PFSK-1 (cell line): ENCODE measurements at regions not wholly inside any gene's neighbourhood (a gene's known extent, or its start where the extent isn't known, plus 50 kb on each side); places are given as distances from the start of the nearest gene placed in this dataset.

Experiments
- FOXP2 ChIP-seq: optimal IDR thresholded peaks from 2 replicates; pipeline ENCODE3; 2011; ENCODE audit warnings: borderline replicate concordance, control low read depth, inconsistent platforms; ENCODE audit not compliant: insufficient read depth; ENCODE audit errors: extremely low read length, extremely low read depth
- POLR2AphosphoS5 ChIP-seq: IDR thresholded peaks from 2 replicates; pipeline ENCODE4 v1.6.1; 2012; ENCODE audit warnings: low read depth, mild to moderate bottlenecking, control low read depth, low read length, moderate library complexity
- REST ChIP-seq, 2 experiments: IDR thresholded peaks; 2 replicates each; pipeline versions ENCODE4 v1.6.1 to v1.8.0; 2011 to 2012; ENCODE audit warnings: low read depth in 2 of 2, low read length in 2 of 2, control low read depth in 1 of 2, inconsistent platforms in 1 of 2, mild to moderate bottlenecking in 1 of 2, moderate library complexity in 1 of 2; ENCODE audit not compliant: insufficient read depth in 1 of 2
- SIN3A ChIP-seq: IDR thresholded peaks from 2 replicates; pipeline ENCODE4 v1.6.1; 2012; ENCODE audit warnings: mild to moderate bottlenecking, low read length, moderate library complexity, borderline replicate concordance; ENCODE audit not compliant: insufficient read depth
- TAF1 ChIP-seq: IDR thresholded peaks from 2 replicates; pipeline ENCODE4 v1.6.1; 2012; ENCODE audit warnings: low read length, control low read depth, borderline replicate concordance; ENCODE audit not compliant: insufficient read depth

GRCh38 chr3:80087767-80088166 is 320.0 kb upstream of the ROBO1 start:
- no peak for TF ChIP-seq POLR2AphosphoS5
- TF ChIP-seq TAF1: no peak
- no peak for TF ChIP-seq FOXP2
- no peak for TF ChIP-seq SIN3A
- no peak for TF ChIP-seq REST (IDR thresholded peaks at IDR 0.05; ENCODE audit: insufficient read depth in 1 of 2, low read depth in 2 of 2, low read length in 2 of 2)

DNA sequence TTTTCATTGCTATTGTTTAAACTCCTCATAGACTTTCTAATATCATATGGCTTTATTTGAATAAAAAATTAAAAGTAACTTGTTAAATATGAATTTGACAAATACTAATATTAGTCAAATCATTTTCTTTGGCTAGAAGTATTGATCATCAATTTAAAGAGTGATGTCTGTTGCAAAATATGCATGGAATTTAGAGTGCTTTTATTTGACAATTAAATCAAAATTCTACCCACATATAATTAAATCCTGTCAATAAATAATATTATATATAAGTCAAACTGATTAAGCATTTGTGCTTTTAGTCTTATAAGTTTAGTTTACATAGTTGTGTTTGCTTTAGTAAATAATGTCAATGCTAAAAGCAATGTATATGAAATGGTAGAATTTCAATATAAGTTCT is 318.6 kb upstream of the ROBO1 start:
- TF ChIP-seq REST (IDR thresholded peaks at IDR 0.05; ENCODE audit: insufficient read depth in 1 of 2, low read depth in 2 of 2, low read length in 2 of 2): no peak
- no peak for TF ChIP-seq POLR2AphosphoS5
- TF ChIP-seq TAF1: no peak
- no peak for TF ChIP-seq SIN3A
- no peak for TF ChIP-seq FOXP2

DNA sequence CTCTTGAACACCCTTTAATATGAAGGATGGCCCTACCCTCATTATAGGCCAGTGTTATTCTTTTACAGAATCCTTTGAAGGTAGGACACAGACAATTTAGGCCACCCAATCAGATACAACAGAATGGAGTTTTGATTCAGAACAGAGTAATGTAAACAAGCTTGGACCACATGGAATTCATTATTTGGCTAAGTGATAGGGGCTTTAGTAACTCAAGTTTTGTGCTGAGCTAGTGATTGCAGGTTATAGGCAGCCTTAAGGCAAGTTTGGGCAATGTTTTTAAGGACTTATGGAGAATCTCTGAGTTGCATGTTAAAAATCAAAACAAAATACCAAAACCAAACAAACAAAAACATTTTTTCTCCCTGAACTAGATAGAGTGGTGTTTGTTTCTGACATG is 312.1 kb upstream of the ROBO1 start:
- TF ChIP-seq POLR2AphosphoS5 (no peak), TAF1 (no peak), FOXP2 (no peak), SIN3A (no peak), REST (IDR thresholded peaks at IDR 0.05; ENCODE audit: insufficient read depth in 1 of 2, low read depth in 2 of 2, low read length in 2 of 2) (no peak)

DNA sequence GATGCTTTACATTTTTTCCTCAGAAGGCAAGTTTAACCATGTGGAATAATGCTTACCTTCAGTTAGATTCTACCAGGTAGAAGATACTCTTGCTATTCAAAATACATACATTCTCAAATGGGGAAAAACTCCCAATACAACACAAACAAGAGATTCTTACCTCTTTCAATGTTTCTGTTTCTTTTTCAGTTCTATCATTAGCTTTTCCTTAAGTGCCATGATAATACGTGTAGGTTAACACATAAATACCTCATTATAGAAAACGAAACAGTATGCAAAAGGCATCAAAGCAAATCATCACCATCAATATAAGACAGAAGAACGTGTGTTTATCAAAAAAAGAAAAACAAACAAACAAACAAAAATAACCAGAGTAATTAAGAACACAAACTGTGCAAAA is 300.7 kb upstream of the ROBO1 start:
- TF ChIP-seq FOXP2: no peak

DNA sequence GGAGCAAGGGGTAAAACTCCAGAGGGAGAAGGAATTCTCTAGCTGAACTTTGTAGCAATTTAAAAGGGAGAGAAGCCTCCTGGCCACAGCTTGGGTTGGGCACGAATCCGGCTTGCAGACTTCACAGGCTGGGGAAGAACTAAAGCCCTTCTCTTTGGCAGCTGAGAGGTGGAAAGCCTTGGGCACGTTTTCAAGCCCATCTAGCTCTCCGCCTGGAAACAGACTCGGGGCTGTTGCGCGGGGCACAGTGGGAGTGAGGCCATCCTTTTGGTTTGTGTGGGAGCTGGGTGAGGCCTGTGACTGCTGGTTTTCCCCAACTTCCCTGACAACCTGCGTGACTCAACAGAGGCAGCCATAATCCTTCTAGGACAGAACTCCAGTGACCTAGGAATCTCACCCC is 295.7 kb upstream of the ROBO1 start:
- no peak for TF ChIP-seq SIN3A
- TF ChIP-seq REST (IDR thresholded peaks at IDR 0.05; ENCODE audit: insufficient read depth in 1 of 2, low read depth in 2 of 2, low read length in 2 of 2): no peak
- no peak for TF ChIP-seq POLR2AphosphoS5
- no peak for TF ChIP-seq TAF1
- TF ChIP-seq FOXP2: no peak

DNA sequence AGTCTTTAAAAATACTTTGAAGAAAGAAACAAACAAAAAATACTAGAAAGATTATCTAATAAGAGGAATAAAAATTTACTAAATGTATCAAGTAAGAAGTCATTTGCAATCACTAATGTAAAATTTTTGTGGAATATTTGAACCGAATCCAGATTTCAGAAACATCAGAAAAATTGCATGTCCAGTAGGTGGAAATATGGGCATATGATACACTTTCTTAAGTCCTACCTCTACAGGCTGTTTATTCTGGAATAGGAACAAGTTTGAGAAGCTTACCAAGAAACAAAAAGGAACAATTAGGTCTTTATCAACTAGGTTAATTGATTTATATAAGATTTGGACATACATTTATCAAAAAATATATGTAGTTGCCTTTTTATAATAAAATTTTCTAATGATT is 292.9 kb upstream of the ROBO1 start:
- TF ChIP-seq SIN3A: no peak
- no peak for TF ChIP-seq FOXP2
- TF ChIP-seq POLR2AphosphoS5: no peak
- no peak for TF ChIP-seq TAF1
- no peak for TF ChIP-seq REST (IDR thresholded peaks at IDR 0.05; ENCODE audit: insufficient read depth in 1 of 2, low read depth in 2 of 2, low read length in 2 of 2)
